ENCODE measurements at regions not wholly inside any gene's neighbourhood (a gene's known extent, or its start where the extent isn't known, plus 50 kb on each side); places are given as distances from the start of the nearest gene placed in this dataset.
"Not testable (repeated sequence)": the region's sequence is repeated elsewhere in the genome, so short reads cannot be mapped to it uniquely, and the experiment has no call there.

- TF ChIP-seq CTCF (IDR thresholded peaks at IDR 0.05; ENCODE audit: unreplicated experiment), result peak; percentile 15
- ChIA-PET POLR2A (no interaction called here), CTCF (interaction anchor here (0.6 to 0.9 kb wide), 15 partner anchors 9 to 798 kb away, joined by 3 to 5 read pairs (median 3); no protein-coding TSS in a partner anchor)
- no peaks in the 10 kb centered on the region for H3K36me3 Mint-ChIP-seq (ENCODE audit: insufficient read depth, unreplicated experiment)
- intact Hi-C loops (cut with micrococcal nuclease), result loop anchor here (1.0 kb wide), 2 partner anchors 560 to 786 kb away; no protein-coding TSS in a partner anchor
- BruUV-seq (replicated peaks), result no TSS peak
- H3K4me1 Mint-ChIP-seq (ENCODE audit: insufficient read depth, unreplicated experiment), result no peaks in the 10 kb centered on the region
- H3K27ac Mint-ChIP-seq (ENCODE audit: low read depth, unreplicated experiment), result no peak overlapping the region
- no peaks in the 10 kb centered on the region for H3K9me3 Mint-ChIP-seq (ENCODE audit: unreplicated experiment)
- H3K27me3 Mint-ChIP-seq (ENCODE audit: insufficient read depth, unreplicated experiment), result no peaks in the 10 kb centered on the region
- H3K4me3 Mint-ChIP-seq (ENCODE audit: unreplicated experiment), result no peak overlapping the region
- DNase-seq (ENCODE audit: unreplicated experiment), result peak; percentile 33
Observed at GRCh38 chr2:52416340-52416739, 1351.3 kb upstream of the CHAC2 start.

DNA sequence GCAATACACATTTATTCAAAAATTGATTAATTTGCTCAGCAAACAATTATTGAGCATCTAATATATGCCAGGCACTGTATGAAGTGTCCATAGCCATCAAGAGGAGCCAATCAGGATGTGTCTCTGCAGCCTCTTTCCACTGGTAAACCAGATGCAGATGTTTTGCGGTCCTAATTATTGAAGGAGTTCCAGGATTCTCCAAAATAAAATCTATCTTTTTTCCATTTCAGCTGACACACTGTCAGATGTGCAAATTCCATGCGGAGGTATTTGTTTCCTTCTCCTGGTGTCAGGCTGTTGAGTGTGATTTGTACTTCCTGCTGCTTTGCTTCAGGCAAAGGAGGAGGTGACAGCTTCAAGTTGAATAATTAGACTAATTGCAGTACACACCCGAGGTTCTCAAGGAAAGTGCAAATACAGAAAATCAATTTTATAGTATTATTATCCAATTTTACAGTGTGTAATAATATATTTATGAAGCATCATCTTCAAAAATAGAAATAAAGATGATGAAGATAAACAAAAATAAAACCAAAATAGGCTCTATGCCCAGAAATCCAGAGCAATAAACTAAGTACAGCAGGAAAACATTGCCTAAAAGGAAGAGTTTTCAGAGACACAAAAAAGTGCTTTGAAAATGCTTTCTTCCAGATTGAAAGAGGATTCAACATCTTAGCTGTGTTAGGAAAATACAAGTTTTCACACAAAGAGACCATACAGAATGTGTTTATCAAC is 1352.9 kb upstream of the CHAC2 start:
- no TSS peak for BruUV-seq (replicated peaks)
- intact Hi-C loops (cut with micrococcal nuclease), result no loop called here
- POLR2A ChIA-PET, result interaction anchor here (0.6 kb wide), 2 partner anchors 23 to 323 kb away, joined by 3 read pairs; no protein-coding TSS in a partner anchor

DNA sequence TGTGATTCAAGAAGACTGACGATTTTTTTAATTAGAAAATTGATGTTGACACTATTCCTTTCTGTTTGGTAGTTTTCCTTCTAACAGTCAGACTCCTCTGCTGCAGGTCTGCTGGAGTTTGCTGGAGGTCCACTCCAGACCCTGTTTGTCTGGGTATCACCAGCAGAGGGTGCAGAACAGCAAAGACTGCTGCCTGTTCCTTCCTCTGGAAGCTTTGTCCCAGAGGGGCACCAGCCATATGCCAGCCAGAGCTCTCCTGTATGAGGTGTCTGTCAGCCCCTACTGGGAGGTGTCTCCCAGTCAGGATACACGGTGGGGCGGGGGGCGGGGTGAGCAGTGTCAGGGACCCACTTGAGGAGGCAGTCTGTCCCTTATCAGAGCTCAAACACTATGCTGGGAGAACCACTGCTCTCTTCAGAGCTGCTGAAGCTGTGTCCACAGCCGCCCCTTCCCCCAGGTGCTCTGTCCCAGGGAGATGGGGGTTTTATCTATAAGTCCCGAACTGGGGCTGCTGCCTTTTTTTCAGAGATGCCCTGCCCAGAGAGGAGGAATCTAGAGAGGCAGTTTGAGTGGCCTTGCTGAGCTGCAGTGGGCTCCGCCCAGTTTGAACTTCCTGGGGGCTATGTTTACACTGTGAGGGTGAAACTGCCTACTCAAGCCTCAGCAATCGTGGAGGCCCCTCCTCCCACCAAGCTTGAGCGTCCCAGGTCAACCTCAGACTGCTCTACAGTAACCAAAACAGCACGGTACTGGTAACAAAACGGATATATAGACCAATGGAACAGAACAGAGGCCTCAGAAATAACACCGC is 1358.1 kb upstream of the CHAC2 start:
- H3K36me3 Mint-ChIP-seq (ENCODE audit: insufficient read depth, unreplicated experiment); intact Hi-C loops (cut with micrococcal nuclease); H3K27ac Mint-ChIP-seq (ENCODE audit: low read depth, unreplicated experiment); H3K4me1 Mint-ChIP-seq (ENCODE audit: insufficient read depth, unreplicated experiment); H3K9me3 Mint-ChIP-seq (ENCODE audit: unreplicated experiment); DNase-seq (ENCODE audit: unreplicated experiment); BruUV-seq (replicated peaks); H3K4me3 Mint-ChIP-seq (ENCODE audit: unreplicated experiment); H3K27me3 Mint-ChIP-seq (ENCODE audit: insufficient read depth, unreplicated experiment): not testable (repeated sequence)
- ChIA-PET CTCF (interaction anchor here (0.6 kb wide), 1 partner anchor 261 kb away, joined by 3 read pairs; no protein-coding TSS in a partner anchor), POLR2A (interaction anchor here (0.5 kb wide), 1 partner anchor 147 kb away, joined by 3 read pairs; no protein-coding TSS in a partner anchor)

More for the DNA sequence above, 1352.9 kb upstream of the CHAC2 start:
- DNase-seq (ENCODE audit: unreplicated experiment), result no peak
- Mint-ChIP-seq H3K4me1 (ENCODE audit: insufficient read depth, unreplicated experiment) (no peaks in the 10 kb centered on the region), H3K27me3 (ENCODE audit: insufficient read depth, unreplicated experiment) (no peaks in the 10 kb centered on the region), H3K4me3 (ENCODE audit: unreplicated experiment) (no peak overlapping the region), H3K27ac (ENCODE audit: low read depth, unreplicated experiment) (no peak overlapping the region), H3K36me3 (ENCODE audit: insufficient read depth, unreplicated experiment) (no peaks in the 10 kb centered on the region), H3K9me3 (ENCODE audit: unreplicated experiment) (no peaks in the 10 kb centered on the region)
- CTCF ChIA-PET, result interaction anchor here (0.6 to 1.4 kb wide), 4 partner anchors 12 to 994 kb away, joined by 3 to 4 read pairs (median 4); no protein-coding TSS in a partner anchor
- no peak for TF ChIP-seq CTCF (IDR thresholded peaks at IDR 0.05; ENCODE audit: unreplicated experiment)

GRCh38 chr2:52405980-52406379 is 1361.6 kb upstream of the CHAC2 start:
- H3K4me1 Mint-ChIP-seq (ENCODE audit: insufficient read depth, unreplicated experiment), result no peaks in the 10 kb centered on the region
- ChIA-PET CTCF (interaction anchor here (0.6 to 1.5 kb wide), 2 partner anchors 11 to 1739 kb away, joined by 3 to 4 read pairs; no protein-coding TSS in a partner anchor), POLR2A (interaction anchor here (0.6 kb wide), 1 partner anchor 118 kb away, joined by 3 read pairs; no protein-coding TSS in a partner anchor)
- BruUV-seq (replicated peaks), result no TSS peak
- H3K9me3 Mint-ChIP-seq (ENCODE audit: unreplicated experiment), result no peaks in the 10 kb centered on the region
- no peak for TF ChIP-seq CTCF (IDR thresholded peaks at IDR 0.05; ENCODE audit: unreplicated experiment)
- H3K36me3 Mint-ChIP-seq (ENCODE audit: insufficient read depth, unreplicated experiment), result no peaks in the 10 kb centered on the region
- H3K27me3 Mint-ChIP-seq (ENCODE audit: insufficient read depth, unreplicated experiment), result no peaks in the 10 kb centered on the region
- no peak for DNase-seq (ENCODE audit: unreplicated experiment)
- no peak overlapping the region for H3K4me3 Mint-ChIP-seq (ENCODE audit: unreplicated experiment)
- intact Hi-C loops (cut with micrococcal nuclease), result no loop called here
- no peak overlapping the region for H3K27ac Mint-ChIP-seq (ENCODE audit: low read depth, unreplicated experiment)
